PC-9 (cell line): ENCODE measurements at regions not wholly inside any gene's neighbourhood (a gene's known extent, or its start where the extent isn't known, plus 50 kb on each side); places are given as distances from the start of the nearest gene placed in this dataset.
A peak's percentile ranks its signal among the peaks of the same experiment; 100 is the strongest.

Experiments
- BruUV-seq: library from RNA; stranded (reverse); fragments of 400-500 nt; replicated peaks from 2 replicates; lab custom pipeline; 2021; lab: Mats Ljungman, UMichigan
- CTCF ChIA-PET: fragments of 300-600 bp; sonication (Branson Sonifier 250); formaldehyde crosslinking; loops from one replicate; lab custom pipeline; 2022; ENCODE audit warnings: antibody characterized with exemption; lab: Charles Lee
- POLR2A ChIA-PET: fragments of 300-600 bp; sonication (Branson Sonifier 250); formaldehyde crosslinking; loops from one replicate; lab custom pipeline; 2022; ENCODE audit warnings: antibody characterized with exemption; ENCODE audit not compliant: unreplicated experiment; lab: Charles Lee
- DNase-seq, 2 experiments: peaks; one replicate each; pipeline versions ENCODE4 v3.0.0 to v3.0.0-alpha.2; 2015 to 2022; ENCODE audit warnings: mixed read lengths in 1 of 2
- H2AFZ ChIP-seq: fragments of 200-600 bp; sonication (generic); 2 replicates; pipeline ENCODE4 v1.8.1; 2017; ENCODE audit warnings: antibody characterized with exemption
- H3F3A ChIP-seq: fragments of 200-600 bp; sonication (generic); 2 replicates; pipeline ENCODE4 v1.8.1; 2017; ENCODE audit warnings: antibody characterized with exemption, mild to moderate bottlenecking, low read depth; ENCODE audit not compliant: insufficient read depth
- H3K27ac ChIP-seq: fragments of 200-600 bp; sonication (generic); 2 replicates; pipeline ENCODE4 v1.6.1; 2016; ENCODE audit warnings: mixed run types
- H3K27me3 ChIP-seq: fragments of 200-600 bp; sonication (generic); 2 replicates; pipeline ENCODE4 v1.6.1; 2016; ENCODE audit warnings: low read depth, mixed run types; ENCODE audit not compliant: insufficient read depth
- H3K36me3 ChIP-seq: fragments of 200-600 bp; sonication (generic); 2 replicates; pipeline ENCODE4 v1.6.1; 2016; ENCODE audit warnings: low read depth, mixed run types
- H3K4me1 ChIP-seq: fragments of 200-600 bp; sonication (generic); replicated peaks from 2 replicates; pipeline ENCODE4 v1.6.1; 2016; ENCODE audit warnings: mixed run types; ENCODE audit not compliant: insufficient read depth
- H3K4me2 ChIP-seq: fragments of 200-600 bp; sonication (generic); 2 replicates; pipeline ENCODE4 v1.6.1; 2017; ENCODE audit warnings: mixed run types
- H3K4me3 ChIP-seq: fragments of 200-600 bp; sonication (generic); 2 replicates; pipeline ENCODE4 v1.6.1; 2016; ENCODE audit warnings: mixed run types
- H3K79me2 ChIP-seq: fragments of 200-600 bp; sonication (generic); 2 replicates; pipeline ENCODE4 v1.6.1; 2017; ENCODE audit warnings: low read depth, mixed run types
- H3K9me2 ChIP-seq: fragments of 200-600 bp; sonication (generic); 2 replicates; pipeline ENCODE4 v1.8.1; 2017; ENCODE audit warnings: mild to moderate bottlenecking; ENCODE audit not compliant: insufficient read depth
- H3K9me3 ChIP-seq: fragments of 200-600 bp; sonication (generic); 2 replicates; pipeline ENCODE4 v1.8.1; 2016; ENCODE audit warnings: low read depth; ENCODE audit not compliant: insufficient read depth
- H4K20me1 ChIP-seq: fragments of 200-600 bp; sonication (generic); 2 replicates; pipeline ENCODE4 v1.8.1; 2017; ENCODE audit not compliant: insufficient read depth
- EZH2 ChIP-seq: fragments of 200-600 bp; sonication (generic); IDR thresholded peaks from 2 replicates; pipeline ENCODE4 v1.8.0; 2017; ENCODE audit warnings: antibody characterized with exemption, low read depth
- intact Hi-C: fragments of 100-400 bp; cut with micrococcal nuclease; formaldehyde crosslinking; loops from one replicate; pipeline ENCODE4 v1.10.0; 2022; ENCODE audit not compliant: unreplicated experiment
- TF ChIP-seq, protein P1 (sequence below): fragments of 200-600 bp; sonication (generic); conservative IDR thresholded peaks from 2 replicates; pipeline ENCODE4 v1.6.1; 2017; ENCODE audit warnings: mixed run types, antibody characterized with exemption, mild to moderate bottlenecking, moderate library complexity

DNA sequence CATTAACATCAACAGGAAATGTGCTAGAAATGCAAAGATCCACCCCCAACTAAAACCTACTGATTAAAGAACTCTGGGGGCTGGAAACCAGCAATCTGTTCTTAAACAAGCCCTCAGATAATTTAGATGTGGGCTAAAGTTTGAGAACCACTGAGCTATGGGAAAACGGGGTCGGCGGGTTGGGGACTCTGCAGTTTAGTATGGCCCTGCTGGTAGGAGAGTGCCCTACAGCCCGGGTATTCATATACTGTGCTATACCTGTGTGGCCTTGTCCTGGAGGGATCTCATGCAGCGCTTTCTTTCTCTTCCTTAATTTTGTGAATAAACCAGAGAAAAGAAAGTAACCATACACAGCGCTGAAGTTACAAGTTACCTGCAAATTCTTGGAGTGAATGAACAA lies 189.7 kb upstream of the GBE1 start:
- no peak for DNase-seq
- POLR2A ChIA-PET = no interaction called here
- no peaks in the 10 kb centered on the region for H3K27me3 ChIP-seq
- H3K27ac ChIP-seq = no peak overlapping the region
- H4K20me1 ChIP-seq = no peaks in the 10 kb centered on the region
- H3K4me3 ChIP-seq = no peak overlapping the region
- CTCF ChIA-PET = no interaction called here
- TF ChIP-seq, protein P1, sequence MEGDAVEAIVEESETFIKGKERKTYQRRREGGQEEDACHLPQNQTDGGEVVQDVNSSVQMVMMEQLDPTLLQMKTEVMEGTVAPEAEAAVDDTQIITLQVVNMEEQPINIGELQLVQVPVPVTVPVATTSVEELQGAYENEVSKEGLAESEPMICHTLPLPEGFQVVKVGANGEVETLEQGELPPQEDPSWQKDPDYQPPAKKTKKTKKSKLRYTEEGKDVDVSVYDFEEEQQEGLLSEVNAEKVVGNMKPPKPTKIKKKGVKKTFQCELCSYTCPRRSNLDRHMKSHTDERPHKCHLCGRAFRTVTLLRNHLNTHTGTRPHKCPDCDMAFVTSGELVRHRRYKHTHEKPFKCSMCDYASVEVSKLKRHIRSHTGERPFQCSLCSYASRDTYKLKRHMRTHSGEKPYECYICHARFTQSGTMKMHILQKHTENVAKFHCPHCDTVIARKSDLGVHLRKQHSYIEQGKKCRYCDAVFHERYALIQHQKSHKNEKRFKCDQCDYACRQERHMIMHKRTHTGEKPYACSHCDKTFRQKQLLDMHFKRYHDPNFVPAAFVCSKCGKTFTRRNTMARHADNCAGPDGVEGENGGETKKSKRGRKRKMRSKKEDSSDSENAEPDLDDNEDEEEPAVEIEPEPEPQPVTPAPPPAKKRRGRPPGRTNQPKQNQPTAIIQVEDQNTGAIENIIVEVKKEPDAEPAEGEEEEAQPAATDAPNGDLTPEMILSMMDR = no peak
- TF ChIP-seq EZH2 = no peak
- no peaks in the 10 kb centered on the region for H3K79me2 ChIP-seq
- H3K4me1 ChIP-seq = 0 out of 2 replicates have a peak, but pooled peaks cover 6% of the 10 kb centered on the region
- BruUV-seq = no TSS peak
- no peaks in the 10 kb centered on the region for H3F3A ChIP-seq
- H3K9me3 ChIP-seq = no peaks in the 10 kb centered on the region
- no peak overlapping the region for H2AFZ ChIP-seq
- intact Hi-C loops = no loop called here
- no peaks in the 10 kb centered on the region for H3K36me3 ChIP-seq
- no peaks in the 10 kb centered on the region for H3K9me2 ChIP-seq
- H3K4me2 ChIP-seq = no peak overlapping the region

GRCh38 chr3:81947359-81947758 lies 185.9 kb upstream of the GBE1 start:
- ChIA-PET POLR2A (no interaction called here), CTCF (no interaction called here)
- BruUV-seq = no TSS peak
- Histone ChIP-seq H3K4me3 (no peak overlapping the region), H3K9me2 (no peaks in the 10 kb centered on the region), H3K27ac (no peak overlapping the region), H2AFZ (no peak overlapping the region), H3K27me3 (no peaks in the 10 kb centered on the region), H3K9me3 (0 out of 2 replicates have a peak, but pooled peaks cover 6% of the 10 kb centered on the region), H4K20me1 (no peaks in the 10 kb centered on the region), H3K4me2 (no peak overlapping the region; the same call in 1 of the 2 replicates), H3F3A (no peaks in the 10 kb centered on the region), H3K79me2 (no peaks in the 10 kb centered on the region), H3K36me3 (no peaks in the 10 kb centered on the region), H3K4me1 (0 out of 2 replicates have a peak, but pooled peaks cover 6% of the 10 kb centered on the region)
- no peak for TF ChIP-seq EZH2
- TF ChIP-seq, protein P1 = no peak
- intact Hi-C loops = no loop called here
- peak; percentile 10 to 66 for DNase-seq

- CTCF ChIA-PET = no interaction called here
- no peak overlapping the region for H3K4me2 ChIP-seq
- H3K4me3 ChIP-seq = no peak overlapping the region
- no peak for DNase-seq
- POLR2A ChIA-PET = interaction anchor here (0.5 kb wide), 1 partner anchor 278 kb away, joined by 4 read pairs; no protein-coding TSS in a partner anchor
- TF ChIP-seq EZH2 = no peak
- TF ChIP-seq, protein P1 = no peak
- no peaks in the 10 kb centered on the region for H3K36me3 ChIP-seq
- no peak overlapping the region for H2AFZ ChIP-seq
- no peak overlapping the region for H3K27ac ChIP-seq
- no peaks in the 10 kb centered on the region for H3K79me2 ChIP-seq
- no peaks in the 10 kb centered on the region for H3K27me3 ChIP-seq
- no peaks in the 10 kb centered on the region for H3K4me1 ChIP-seq
- BruUV-seq = no TSS peak
- no peaks in the 10 kb centered on the region; the same call in 1 of the 2 replicates for H3K9me2 ChIP-seq
- H4K20me1 ChIP-seq = no peaks in the 10 kb centered on the region
- H3F3A ChIP-seq = no peaks in the 10 kb centered on the region
- H3K9me3 ChIP-seq = 0 out of 2 replicates have a peak, but pooled peaks cover 12% of the 10 kb centered on the region
- intact Hi-C loops = no loop called here
These were observed 177.2 kb upstream of the GBE1 start for GRCh38 chr3:81938681-81939080.
